IMR-90 (cell line): ENCODE measurements at regions not wholly inside any gene's neighbourhood (a gene's known extent, or its start where the extent isn't known, plus 50 kb on each side); places are given as distances from the start of the nearest gene placed in this dataset.

Experiments
- CTCF ChIP-seq: conservative IDR thresholded peaks from 2 replicates; pipeline ENCODE4 v1.5.1; 2012; ENCODE audit warnings: mild to moderate bottlenecking, low read depth, low read length, improper control_type of control experiment
- MAZ ChIP-seq: IDR thresholded peaks from 2 replicates; pipeline ENCODE4 v1.6.1; 2012; ENCODE audit warnings: low read depth, mild to moderate bottlenecking, low read length, improper control_type of control experiment, moderate library complexity, borderline replicate concordance
- RAD21 ChIP-seq: IDR thresholded peaks from 2 replicates; pipeline ENCODE4 v1.6.1; 2012; ENCODE audit warnings: low read length, improper control_type of control experiment

GRCh38 chr18:42222557-42222956, 267.5 kb downstream of the PIK3C3 start:
- TF ChIP-seq CTCF (no peak), RAD21 (no peak), MAZ (no peak)
